SU-DHL-6 (cell line): ENCODE measurements at regions not wholly inside any gene's neighbourhood (a gene's known extent, or its start where the extent isn't known, plus 50 kb on each side); places are given as distances from the start of the nearest gene placed in this dataset.
"Not testable (repeated sequence)": the region's sequence is repeated elsewhere in the genome, so short reads cannot be mapped to it uniquely, and the experiment has no call there.

Experiments used
- H2AFZ ChIP-seq: fragments of 200-600 bp; sonication (generic); 2 replicates; pipeline ENCODE4 v1.6.1; 2014; ENCODE audit warnings: low read depth, mild to moderate bottlenecking, moderate library complexity, mixed read lengths, antibody characterized with exemption, low read length; ENCODE audit not compliant: severe bottlenecking
- H3F3A ChIP-seq: fragments of 200-600 bp; shearing (Covaris generic); 2 replicates; pipeline ENCODE4 v1.6.0; 2016; ENCODE audit warnings: antibody characterized with exemption, mild to moderate bottlenecking; ENCODE audit not compliant: insufficient read depth
- H3K27ac ChIP-seq: fragments of 200-600 bp; sonication (generic); 2 replicates; pipeline ENCODE4 v1.5.1; 2016; ENCODE audit warnings: low read depth, mild to moderate bottlenecking, low read length, moderate library complexity, mixed read lengths
- H3K27me3 ChIP-seq: fragments of 200-600 bp; sonication (generic), shearing (Covaris generic); 2 replicates; pipeline ENCODE4 v1.6.0; 2014; ENCODE audit warnings: mild to moderate bottlenecking, low read length
- H3K36me3 ChIP-seq: fragments of 200-600 bp; sonication (generic); 2 replicates; pipeline ENCODE4 v1.6.1; 2014; ENCODE audit warnings: mild to moderate bottlenecking, low read length, mixed read lengths
- H3K4me2 ChIP-seq: fragments of 300-600, 200-600 bp; shearing (Covaris generic), sonication (generic); 2 replicates; pipeline ENCODE4 v1.6.0; 2014; ENCODE audit warnings: low read length, low read depth, mild to moderate bottlenecking; ENCODE audit not compliant: poor library complexity, severe bottlenecking
- H3K4me3 ChIP-seq: fragments of 200-600 bp; sonication (generic); 2 replicates; pipeline ENCODE4 v1.5.1; 2014; ENCODE audit warnings: antibody characterized with exemption, low read length, mild to moderate bottlenecking, mixed read lengths; ENCODE audit not compliant: insufficient read depth, poor library complexity, severe bottlenecking
- H3K79me2 ChIP-seq: fragments of 200-600 bp; sonication (generic); 2 replicates; pipeline ENCODE4 v1.6.1; 2014; ENCODE audit warnings: mild to moderate bottlenecking, low read length, moderate library complexity; ENCODE audit not compliant: insufficient read depth
- H3K9ac ChIP-seq: fragments of 200-600 bp; sonication (generic); 2 replicates; pipeline ENCODE4 v1.7.0; 2014; ENCODE audit warnings: mild to moderate bottlenecking, low read length
- H3K9me2 ChIP-seq: fragments of 200-600 bp; sonication (generic); replicated peaks from 2 replicates; pipeline ENCODE4 v1.6.1; 2014; ENCODE audit warnings: low read length; ENCODE audit not compliant: insufficient read depth
- H3K9me3 ChIP-seq: fragments of 200-600 bp; sonication (generic); 2 replicates; pipeline ENCODE4 v1.6.1; 2014; ENCODE audit warnings: low read length, mixed read lengths; ENCODE audit not compliant: insufficient read depth
- H4K20me1 ChIP-seq: fragments of 200-600 bp; sonication (generic); 2 replicates; pipeline ENCODE4 v1.6.1; 2014; ENCODE audit warnings: low read depth, mild to moderate bottlenecking, antibody characterized with exemption, low read length, moderate library complexity, mixed read lengths

DNA sequence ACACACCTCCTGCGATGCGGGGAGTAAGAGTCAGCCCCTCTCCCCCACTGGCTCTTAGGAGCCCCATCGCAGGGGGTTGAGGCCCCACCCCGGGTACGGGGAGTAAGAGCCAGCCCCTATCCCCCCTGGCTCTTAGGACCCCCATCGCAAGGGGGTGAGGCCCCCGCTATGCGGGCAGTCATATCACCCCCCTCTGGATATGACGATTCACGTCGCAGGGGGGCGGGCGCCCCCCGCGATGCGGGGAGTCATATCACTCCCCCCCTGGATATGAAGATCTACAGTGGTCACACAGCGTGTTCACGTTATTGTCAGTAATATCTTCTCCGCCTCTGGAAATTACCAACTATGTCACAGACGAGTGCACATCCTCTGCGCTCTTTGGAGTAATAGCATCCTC lies 61.1 kb downstream of the DEFB131A start:
- not testable (repeated sequence) for H3K9ac ChIP-seq, H3F3A ChIP-seq, H2AFZ ChIP-seq, H3K79me2 ChIP-seq, H3K27ac ChIP-seq, H3K9me3 ChIP-seq, H4K20me1 ChIP-seq, H3K9me2 ChIP-seq, H3K4me3 ChIP-seq, H3K36me3 ChIP-seq, H3K27me3 ChIP-seq, H3K4me2 ChIP-seq

GRCh38 chr4:9506672-9507071 lies 62.5 kb downstream of the DEFB131A start:
- H3K9ac ChIP-seq, H3K4me2 ChIP-seq, H4K20me1 ChIP-seq, H3K4me3 ChIP-seq, H3K27ac ChIP-seq, H3K9me3 ChIP-seq, H3K9me2 ChIP-seq, H3K27me3 ChIP-seq, H2AFZ ChIP-seq, H3K79me2 ChIP-seq, H3K36me3 ChIP-seq, H3F3A ChIP-seq: not testable (repeated sequence)

DNA sequence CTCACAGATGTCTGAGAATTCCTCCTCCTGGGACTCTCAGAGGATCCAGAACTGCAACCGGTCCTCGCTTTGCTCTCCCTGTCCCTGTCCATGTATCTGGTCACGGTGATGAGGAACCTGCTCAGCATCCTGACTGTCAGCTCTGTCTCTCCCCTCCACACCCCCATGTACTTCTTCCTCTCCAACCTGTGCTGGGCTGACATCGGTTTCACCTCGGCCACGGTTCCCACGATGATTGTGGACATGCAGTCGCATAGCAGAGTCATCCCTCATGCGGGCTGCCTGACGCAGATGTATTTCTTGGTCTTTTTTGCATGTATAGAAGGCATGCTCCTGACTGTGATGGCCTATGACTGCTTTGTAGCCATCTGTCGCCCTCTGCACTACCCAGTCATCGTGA lies 68.7 kb downstream of the DEFB131A start:
- H3K4me2 ChIP-seq, H3K27ac ChIP-seq, H3F3A ChIP-seq, H3K36me3 ChIP-seq, H3K79me2 ChIP-seq, H3K27me3 ChIP-seq, H4K20me1 ChIP-seq, H3K9me3 ChIP-seq, H3K9me2 ChIP-seq, H3K9ac ChIP-seq, H3K4me3 ChIP-seq, H2AFZ ChIP-seq: not testable (repeated sequence)

GRCh38 chr4:9519631-9520030 lies 75.4 kb downstream of the DEFB131A start:
- not testable (repeated sequence) for H3K27ac ChIP-seq, H3K4me3 ChIP-seq, H4K20me1 ChIP-seq, H3K4me2 ChIP-seq, H3K9me2 ChIP-seq, H2AFZ ChIP-seq, H3F3A ChIP-seq, H3K9ac ChIP-seq, H3K27me3 ChIP-seq, H3K36me3 ChIP-seq, H3K79me2 ChIP-seq, H3K9me3 ChIP-seq

- not testable (repeated sequence) for H2AFZ ChIP-seq, H3K9ac ChIP-seq, H3K4me3 ChIP-seq
Measured at GRCh38 chr4:9522903-9523302, 78.7 kb downstream of the DEFB131A start.

GRCh38 chr4:9524406-9524805 lies 80.2 kb downstream of the DEFB131A start:
- H3K4me3 ChIP-seq, H3K79me2 ChIP-seq, H2AFZ ChIP-seq, H3K9ac ChIP-seq, H3F3A ChIP-seq, H3K27me3 ChIP-seq, H3K9me2 ChIP-seq, H3K36me3 ChIP-seq, H3K9me3 ChIP-seq, H3K27ac ChIP-seq, H4K20me1 ChIP-seq, H3K4me2 ChIP-seq: not testable (repeated sequence)

More at GRCh38 chr4:9522903-9523302, 78.7 kb downstream of the DEFB131A start:
- H3K27ac ChIP-seq, H4K20me1 ChIP-seq, H3K27me3 ChIP-seq, H3K9me3 ChIP-seq, H3K4me2 ChIP-seq, H3K79me2 ChIP-seq, H3K36me3 ChIP-seq, H3K9me2 ChIP-seq, H3F3A ChIP-seq: not testable (repeated sequence)

- H3K36me3 ChIP-seq, H2AFZ ChIP-seq, H3K9me2 ChIP-seq, H3K9me3 ChIP-seq, H3F3A ChIP-seq, H3K79me2 ChIP-seq, H3K9ac ChIP-seq, H3K4me3 ChIP-seq, H3K27ac ChIP-seq, H3K4me2 ChIP-seq, H4K20me1 ChIP-seq, H3K27me3 ChIP-seq: not testable (repeated sequence)
Measured at GRCh38 chr4:9532134-9532862, 88.1 kb downstream of the DEFB131A start.

DNA sequence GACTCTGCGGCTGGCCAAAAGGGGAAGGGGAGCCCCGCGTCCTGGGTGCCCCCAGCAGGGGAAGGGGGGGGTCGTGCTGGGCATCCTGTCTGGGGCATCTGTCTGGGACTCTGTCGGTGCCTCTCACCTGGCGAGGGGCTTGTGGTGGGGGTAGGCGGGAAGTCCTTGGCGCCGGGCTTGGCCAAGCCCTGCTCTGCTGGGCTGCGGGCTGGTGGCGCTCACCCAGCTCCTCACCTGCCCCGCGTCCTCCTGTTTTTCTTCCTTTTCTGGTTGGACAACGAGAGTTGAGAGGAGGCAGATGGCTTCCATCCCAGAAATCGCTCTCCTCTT lies 88.6 kb downstream of the DEFB131A start:
- H2AFZ ChIP-seq, H3F3A ChIP-seq, H3K79me2 ChIP-seq, H3K9me3 ChIP-seq, H3K9ac ChIP-seq, H3K4me3 ChIP-seq, H3K36me3 ChIP-seq, H3K4me2 ChIP-seq, H4K20me1 ChIP-seq, H3K27ac ChIP-seq, H3K9me2 ChIP-seq, H3K27me3 ChIP-seq: not testable (repeated sequence)
